Suprapubic skin (tissue), 4 donors: ENCODE measurements at regions not wholly inside any gene's neighbourhood (a gene's known extent, or its start where the extent isn't known, plus 50 kb on each side); places are given as distances from the start of the nearest gene placed in this dataset.

Experiments
- DNase-seq, 2 donors: peaks; one replicate each; pipeline ENCODE4 v3.0.0-alpha.2; 2019; ENCODE audit warnings: low spot score in 2 of 2
- H3K27ac ChIP-seq: fragments of 200-600 bp; sonication (generic); one replicate; pipeline ENCODE4 v1.5.1; 2019
- H3K27me3 ChIP-seq: fragments of 200-600 bp; sonication (generic); one replicate; pipeline ENCODE4 v1.5.1; 2019
- H3K36me3 ChIP-seq: fragments of 200-600 bp; sonication (generic); one replicate; pipeline ENCODE4 v1.5.1; 2019
- H3K4me1 ChIP-seq: fragments of 200-600 bp; sonication (generic); one replicate; pipeline ENCODE4 v1.5.1; 2019
- H3K4me3 ChIP-seq: fragments of 200-600 bp; sonication (generic); one replicate; pipeline ENCODE4 v1.5.1; 2019; ENCODE audit warnings: mild to moderate bottlenecking
- H3K9me3 ChIP-seq: fragments of 200-600 bp; sonication (generic); one replicate; pipeline ENCODE4 v1.5.1; 2019
- POLR2A ChIP-seq, 2 donors: fragments of 450-650 bp; IDR thresholded peaks; one replicate each; pipeline ENCODE4 v1.6.1; 2017; ENCODE audit warnings: antibody characterized with exemption in 2 of 2, mild to moderate bottlenecking in 2 of 2, moderate library complexity in 2 of 2
- WGBS: methylation state at CpG from one replicate; pipeline ENCODE4 v1.1.5; 2018; 5-methylcytosine and 5-hydroxymethylcytosine counted together

GRCh38 chr7:149552799-149553198 is 55.2 kb upstream of the ZNF746 start:
- Histone ChIP-seq H3K36me3 (peaks cover 73% of the 10 kb centered on the region), H3K27me3 (no peaks in the 10 kb centered on the region), H3K27ac (no peak overlapping the region), H3K9me3 (no peaks in the 10 kb centered on the region), H3K4me1 (no peaks in the 10 kb centered on the region), H3K4me3 (no peak overlapping the region)
- no peak for DNase-seq
- no peak for TF ChIP-seq POLR2A (IDR thresholded peaks at IDR 0.05)
- 82% methylated on average over 3 of the region's 3 CpGs for WGBS
